ENCODE measurements at regions not wholly inside any gene's neighbourhood (a gene's known extent, or its start where the extent isn't known, plus 50 kb on each side); places are given as distances from the start of the nearest gene placed in this dataset.
"Not testable (repeated sequence)": the region's sequence is repeated elsewhere in the genome, so short reads cannot be mapped to it uniquely, and the experiment has no call there.

DNA sequence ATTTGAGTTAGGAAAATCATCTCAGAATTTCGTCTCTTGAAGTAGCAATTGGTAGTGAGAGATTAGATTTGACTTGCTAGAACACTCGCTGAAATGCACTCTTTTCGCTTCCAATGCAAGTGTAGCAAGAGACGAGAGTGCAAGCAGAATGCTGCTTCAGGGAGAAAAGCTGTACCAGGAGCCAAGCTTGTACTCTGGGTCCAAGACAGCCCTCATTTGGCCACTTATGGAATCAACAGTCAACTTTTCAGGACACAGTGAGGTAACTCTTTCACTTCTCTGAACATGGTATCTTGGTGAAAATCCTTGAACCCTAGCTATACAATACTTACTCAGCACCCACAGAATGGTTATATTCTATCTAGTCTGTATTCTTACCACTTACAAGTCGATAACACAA, 107.6 kb upstream of the TERB2 start:
- TF ChIP-seq, protein P1, sequence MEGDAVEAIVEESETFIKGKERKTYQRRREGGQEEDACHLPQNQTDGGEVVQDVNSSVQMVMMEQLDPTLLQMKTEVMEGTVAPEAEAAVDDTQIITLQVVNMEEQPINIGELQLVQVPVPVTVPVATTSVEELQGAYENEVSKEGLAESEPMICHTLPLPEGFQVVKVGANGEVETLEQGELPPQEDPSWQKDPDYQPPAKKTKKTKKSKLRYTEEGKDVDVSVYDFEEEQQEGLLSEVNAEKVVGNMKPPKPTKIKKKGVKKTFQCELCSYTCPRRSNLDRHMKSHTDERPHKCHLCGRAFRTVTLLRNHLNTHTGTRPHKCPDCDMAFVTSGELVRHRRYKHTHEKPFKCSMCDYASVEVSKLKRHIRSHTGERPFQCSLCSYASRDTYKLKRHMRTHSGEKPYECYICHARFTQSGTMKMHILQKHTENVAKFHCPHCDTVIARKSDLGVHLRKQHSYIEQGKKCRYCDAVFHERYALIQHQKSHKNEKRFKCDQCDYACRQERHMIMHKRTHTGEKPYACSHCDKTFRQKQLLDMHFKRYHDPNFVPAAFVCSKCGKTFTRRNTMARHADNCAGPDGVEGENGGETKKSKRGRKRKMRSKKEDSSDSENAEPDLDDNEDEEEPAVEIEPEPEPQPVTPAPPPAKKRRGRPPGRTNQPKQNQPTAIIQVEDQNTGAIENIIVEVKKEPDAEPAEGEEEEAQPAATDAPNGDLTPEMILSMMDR (IDR thresholded peaks at IDR 0.05; ENCODE audit: insufficient read depth, low read depth, low read length) = not testable (repeated sequence)
- TF ChIP-seq EZH2 (IDR thresholded peaks at IDR 0.05; ENCODE audit: insufficient read depth, low read length) = not testable (repeated sequence)
